ENCODE measurements at regions not wholly inside any gene's neighbourhood (a gene's known extent, or its start where the extent isn't known, plus 50 kb on each side); places are given as distances from the start of the nearest gene placed in this dataset.

DNA sequence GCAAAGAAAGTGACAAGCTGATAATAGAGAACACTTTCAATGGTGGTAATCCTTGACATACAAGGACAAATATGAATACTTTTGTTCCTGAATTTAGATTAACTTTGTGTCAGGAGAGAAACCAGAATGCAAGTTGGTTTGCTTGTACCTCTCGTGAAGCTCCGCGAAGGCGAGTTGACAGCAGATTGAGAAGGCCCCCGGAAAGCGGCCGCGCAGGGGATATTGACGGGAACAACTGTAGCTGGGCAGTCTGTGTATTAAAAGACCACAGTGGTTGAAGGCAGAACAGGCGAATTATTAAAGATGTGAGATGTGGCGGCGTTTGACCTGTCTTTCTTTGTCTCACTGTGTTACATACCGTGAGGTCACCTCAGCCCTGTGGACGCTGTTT, 175.8 kb upstream of the RALGAPA2 start:
- Histone ChIP-seq H3K27ac (no peak overlapping the region), H3K4me1 (no peaks in the 10 kb centered on the region), H3K9me3 (no peaks in the 10 kb centered on the region), H3K4me3 (no peak overlapping the region), H3K27me3 (replicated peaks in 1 of 7) (peaks cover 0 to 18% (median 0%) of the 10 kb centered on the region in 7 donors), H3K36me3 (no peaks in the 10 kb centered on the region)
- no peak for TF ChIP-seq POLR2A (IDR thresholded peaks at IDR 0.05)
- TF ChIP-seq POLR2AphosphoS5 (IDR thresholded peaks at IDR 0.05), result no peak
- TF ChIP-seq, protein P1, sequence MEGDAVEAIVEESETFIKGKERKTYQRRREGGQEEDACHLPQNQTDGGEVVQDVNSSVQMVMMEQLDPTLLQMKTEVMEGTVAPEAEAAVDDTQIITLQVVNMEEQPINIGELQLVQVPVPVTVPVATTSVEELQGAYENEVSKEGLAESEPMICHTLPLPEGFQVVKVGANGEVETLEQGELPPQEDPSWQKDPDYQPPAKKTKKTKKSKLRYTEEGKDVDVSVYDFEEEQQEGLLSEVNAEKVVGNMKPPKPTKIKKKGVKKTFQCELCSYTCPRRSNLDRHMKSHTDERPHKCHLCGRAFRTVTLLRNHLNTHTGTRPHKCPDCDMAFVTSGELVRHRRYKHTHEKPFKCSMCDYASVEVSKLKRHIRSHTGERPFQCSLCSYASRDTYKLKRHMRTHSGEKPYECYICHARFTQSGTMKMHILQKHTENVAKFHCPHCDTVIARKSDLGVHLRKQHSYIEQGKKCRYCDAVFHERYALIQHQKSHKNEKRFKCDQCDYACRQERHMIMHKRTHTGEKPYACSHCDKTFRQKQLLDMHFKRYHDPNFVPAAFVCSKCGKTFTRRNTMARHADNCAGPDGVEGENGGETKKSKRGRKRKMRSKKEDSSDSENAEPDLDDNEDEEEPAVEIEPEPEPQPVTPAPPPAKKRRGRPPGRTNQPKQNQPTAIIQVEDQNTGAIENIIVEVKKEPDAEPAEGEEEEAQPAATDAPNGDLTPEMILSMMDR (IDR thresholded peaks at IDR 0.05 in 8 of 11, conservative IDR thresholded peaks at IDR 0.05 in 3 of 11), result no peak
- WGBS, 5 donors, result 92 to 96% (median 93%) methylated on average over 14 of the region's 14 CpGs
- intact Hi-C loops (cut with DNase I; ENCODE audit: low total_unique reads), result no loop called here
- DNase-seq, result no peak

DNA sequence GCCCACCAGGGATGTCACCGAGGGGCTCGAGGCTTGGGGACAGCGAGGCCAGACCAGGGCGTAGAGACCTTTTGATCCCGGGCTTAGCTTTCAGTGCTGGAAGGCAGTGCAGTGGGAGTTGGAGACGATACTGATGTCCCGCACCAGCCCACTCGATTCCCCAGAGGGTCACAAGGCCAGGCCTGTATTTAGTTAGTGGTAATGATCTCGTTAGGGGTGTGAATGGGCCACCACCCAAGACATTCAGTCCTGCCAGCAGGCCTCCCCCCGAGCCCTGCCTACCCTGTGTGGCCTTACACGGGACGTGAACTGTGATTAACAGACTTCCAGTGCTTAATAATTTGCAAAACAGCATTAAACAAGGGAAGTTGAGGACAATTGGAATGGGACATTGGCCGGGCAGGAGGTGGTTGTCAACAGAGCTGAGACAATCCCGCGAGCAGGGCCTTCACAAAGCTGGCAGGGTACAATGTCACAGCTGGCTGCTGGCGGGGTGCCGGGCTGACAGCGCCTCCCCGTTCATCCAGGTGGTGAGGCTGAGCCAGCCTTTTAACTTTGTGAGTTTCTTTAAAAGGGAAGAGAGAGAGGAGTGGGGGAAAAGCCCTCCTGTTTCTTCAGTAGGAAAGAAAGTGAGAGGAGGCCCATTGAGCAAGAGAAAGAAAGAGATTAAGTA, 175.3 kb upstream of the RALGAPA2 start:
- DNase-seq, result no peak
- WGBS, 5 donors, result 64 to 76% (median 65%) methylated on average over 17 to 19 of the region's 19 CpGs
- intact Hi-C loops (cut with DNase I; ENCODE audit: low total_unique reads), result no loop called here
- Histone ChIP-seq H3K36me3 (no peaks in the 10 kb centered on the region), H3K9me3 (no peaks in the 10 kb centered on the region), H3K27ac (no peak overlapping the region), H3K27me3 (replicated peaks in 1 of 7) (peaks cover 0 to 18% (median 0%) of the 10 kb centered on the region in 7 donors), H3K4me3 (no peak overlapping the region), H3K4me1 (no peaks in the 10 kb centered on the region)
- no peak for TF ChIP-seq POLR2AphosphoS5 (IDR thresholded peaks at IDR 0.05)
- TF ChIP-seq, protein P1 (IDR thresholded peaks at IDR 0.05 in 8 of 11, conservative IDR thresholded peaks at IDR 0.05 in 3 of 11), result no peak
- no peak for TF ChIP-seq POLR2A (IDR thresholded peaks at IDR 0.05)

DNA sequence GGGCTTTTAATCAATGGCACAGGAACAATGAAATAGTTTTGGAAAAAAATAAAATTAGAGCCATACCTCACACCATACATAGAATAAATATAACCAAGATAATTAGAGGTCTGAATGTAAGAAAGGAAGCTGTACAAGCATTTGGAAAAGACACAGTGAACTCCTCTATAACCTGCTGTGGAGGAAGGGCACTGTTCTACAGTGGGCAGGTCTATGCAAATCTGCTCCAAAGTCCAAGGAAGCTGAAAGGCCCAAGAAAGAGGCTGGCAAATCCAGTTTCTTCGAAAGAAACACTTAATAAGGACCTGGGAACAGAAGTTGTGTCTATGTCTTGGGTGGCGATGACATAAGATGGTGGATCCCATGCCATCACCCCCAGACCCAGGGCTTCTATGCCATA, 169.4 kb upstream of the RALGAPA2 start:
- WGBS, 5 donors, result 73 to 85% (median 80%) methylated on average over 2 of the region's 2 CpGs
- H3K36me3 ChIP-seq, result no peaks in the 10 kb centered on the region
- H3K4me1 ChIP-seq, result no peaks in the 10 kb centered on the region
- H3K27ac ChIP-seq, result no peak overlapping the region
- H3K27me3 ChIP-seq (replicated peaks in 1 of 7), result peaks cover 0 to 10% (median 0%) of the 10 kb centered on the region in 7 donors
- no peak overlapping the region for H3K4me3 ChIP-seq
- DNase-seq, result no peak
- intact Hi-C loops (cut with DNase I; ENCODE audit: low total_unique reads), result no loop called here
- H3K9me3 ChIP-seq, result no peaks in the 10 kb centered on the region
- TF ChIP-seq, protein P1 (IDR thresholded peaks at IDR 0.05 in 8 of 11, conservative IDR thresholded peaks at IDR 0.05 in 3 of 11), result no peak

DNA sequence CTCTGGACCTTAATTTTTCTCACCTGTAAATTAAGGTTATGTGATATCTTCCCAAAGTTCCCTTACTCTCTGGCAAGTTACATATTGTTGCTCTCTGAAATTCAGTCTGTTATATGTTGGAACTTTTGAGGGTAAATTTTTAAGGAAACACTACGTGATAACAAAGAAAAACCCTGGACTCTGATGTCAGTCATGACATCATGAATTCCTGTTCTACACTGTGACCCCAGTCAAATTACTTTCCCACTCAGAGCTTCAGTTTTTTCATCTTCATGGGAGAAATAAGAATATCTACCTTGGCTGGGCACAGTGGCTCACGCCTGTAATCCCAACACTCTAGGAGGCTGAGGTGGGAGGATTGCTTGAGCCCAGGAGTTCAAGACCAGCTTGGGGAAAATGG, 164.6 kb upstream of the RALGAPA2 start:
- Histone ChIP-seq H3K27me3 (replicated peaks in 1 of 7) (peaks cover 0 to 26% (median 0%) of the 10 kb centered on the region in 7 donors), H3K27ac (no peak overlapping the region), H3K9me3 (no peaks in the 10 kb centered on the region), H3K36me3 (no peaks in the 10 kb centered on the region), H3K4me1 (no peaks in the 10 kb centered on the region), H3K4me3 (no peak overlapping the region)
- no peak for DNase-seq
- TF ChIP-seq, protein P1 (IDR thresholded peaks at IDR 0.05 in 8 of 11, conservative IDR thresholded peaks at IDR 0.05 in 3 of 11), result no peak
- TF ChIP-seq POLR2A (IDR thresholded peaks at IDR 0.05) (no peak), POLR2AphosphoS5 (IDR thresholded peaks at IDR 0.05) (no peak)
- WGBS, 5 donors, result 68 to 94% (median 82%) methylated on average over 2 of the region's 2 CpGs
- intact Hi-C loops (cut with DNase I; ENCODE audit: low total_unique reads), result no loop called here

All from spleen (tissue), 11 donors.